GM12878 (cell line): ENCODE measurements at regions not wholly inside any gene's neighbourhood (a gene's known extent, or its start where the extent isn't known, plus 50 kb on each side); places are given as distances from the start of the nearest gene placed in this dataset.

Source experiments
- ATAC-seq: fragments of 200-7000 bp; cut with Tn5 transposase; 3 replicates; pipeline ENCODE4 v1.9.1; 2020; ENCODE audit warnings: mild to moderate bottlenecking, moderate library complexity
- BruUV-seq: library from RNA; stranded (reverse); fragments of 400-500 nt; replicated peaks from 2 replicates; lab custom pipeline; 2021; lab: Mats Ljungman, UMichigan
- CTCF ChIA-PET: fragments of 300-600 bp; sonication (Branson Sonifier 250); formaldehyde crosslinking; extraction: SDS; loops from one replicate; lab custom pipeline; 2021; ENCODE audit warnings: inconsistent platforms; lab: Yijun Ruan, JAX
- POLR2A ChIA-PET: fragments of 350-600 bp; formaldehyde crosslinking; extraction: SDS; loops from one replicate; lab custom pipeline; 2021; ENCODE audit warnings: inconsistent platforms; lab: Charles Lee
- RAD21 ChIA-PET: fragments of 300-600 bp; sonication (Branson Sonifier 250); formaldehyde crosslinking; loops from one replicate; lab custom pipeline; 2023; ENCODE audit warnings: antibody characterized with exemption; ENCODE audit not compliant: unreplicated experiment; lab: Charles Lee
- SMC1A ChIA-PET: fragments of 300-600 bp; sonication (Branson Sonifier 250); formaldehyde crosslinking; loops from one replicate; lab custom pipeline; 2023; ENCODE audit not compliant: unreplicated experiment, uncharacterized antibody; lab: Charles Lee
- DNase-seq: peaks from one replicate; pipeline ENCODE4 v3.0.0-alpha.2; 2011; ENCODE audit warnings: low read depth, low spot score
- FAIRE-seq: peaks from 3 replicates; lab custom pipeline; 2011; peaks lifted over from hg19 to GRCh38; lab: Jason Lieb, UNC
- H2AFZ ChIP-seq: 2 replicates; pipeline ENCODE4 v1.6.0; 2011; ENCODE audit warnings: low read depth, low read length, control low read depth; ENCODE audit not compliant: control insufficient read depth
- H3K27ac ChIP-seq: 2 replicates; pipeline ENCODE4 v1.5.1; 2011; ENCODE audit warnings: control low read depth; ENCODE audit not compliant: control insufficient read depth, insufficient read depth
- H3K27me3 ChIP-seq, 2 experiments: replicated peaks in 1 of 2; 2 replicates each; pipeline versions ENCODE4 v1.6.0 to v1.6.1; 2011; ENCODE audit warnings: low read length in 1 of 2; ENCODE audit not compliant: control insufficient read depth in 2 of 2, insufficient read depth in 2 of 2
- H3K36me3 ChIP-seq, 2 experiments: 2 replicates each; pipeline ENCODE4 v1.5.1; 2011; ENCODE audit warnings: low read length in 1 of 2; ENCODE audit not compliant: control insufficient read depth in 2 of 2, insufficient read depth in 2 of 2
- H3K4me1 ChIP-seq: 2 replicates; pipeline ENCODE4 v1.6.1; 2011; ENCODE audit warnings: mild to moderate bottlenecking, low read length, moderate library complexity, mixed read lengths; ENCODE audit not compliant: control insufficient read depth, insufficient read depth
- H3K4me2 ChIP-seq: 2 replicates; pipeline ENCODE4 v1.6.0; 2011; ENCODE audit warnings: control low read depth; ENCODE audit not compliant: control insufficient read depth, insufficient read depth
- H3K4me3 ChIP-seq: fragments of 200-600 bp; sonication (generic); 2 replicates; pipeline ENCODE4 v1.5.1; 2016
- H3K79me2 ChIP-seq: 2 replicates; pipeline ENCODE4 v1.6.0; 2011; ENCODE audit warnings: low read length; ENCODE audit not compliant: control insufficient read depth, insufficient read depth
- H3K9ac ChIP-seq: 2 replicates; pipeline ENCODE4 v1.8.0; 2011; ENCODE audit warnings: low read length, control low read depth, mixed read lengths; ENCODE audit not compliant: control insufficient read depth, insufficient read depth
- H3K9me3 ChIP-seq: replicated peaks from 3 replicates; pipeline ENCODE4 v1.5.1; 2011; ENCODE audit warnings: mild to moderate bottlenecking, low read length; ENCODE audit not compliant: control insufficient read depth, insufficient read depth
- H4K20me1 ChIP-seq: 2 replicates; pipeline ENCODE4 v1.6.0; 2011; ENCODE audit not compliant: control insufficient read depth, insufficient read depth
- CTCF ChIP-seq, 3 experiments: IDR thresholded peaks in 2 of 3; conservative IDR thresholded peaks in 1 of 3; 2 replicates each; pipeline ENCODE4 v1.5.1; 2011; ENCODE audit warnings: low read depth in 3 of 3, low read length in 3 of 3, mild to moderate bottlenecking in 3 of 3, control low read depth in 2 of 3, moderate library complexity in 2 of 3, inconsistent platforms in 1 of 3, mixed read lengths in 1 of 3; ENCODE audit not compliant: control insufficient read depth in 2 of 3, insufficient read depth in 1 of 3; ENCODE audit errors: extremely low read depth in 1 of 3
- EP300 ChIP-seq, 2 experiments: fragments of 150-350 bp in 1 of 2; IDR thresholded peaks; 2 replicates each; pipeline ENCODE4 v1.6.1; 2011 to 2012; ENCODE audit warnings: low read depth in 2 of 2, low read length in 2 of 2, borderline replicate concordance in 1 of 2, improper control_type of control experiment in 1 of 2, inconsistent platforms in 1 of 2; ENCODE audit not compliant: control insufficient read depth in 1 of 2
- IRF3 ChIP-seq: fragments of 450-650 bp; IDR thresholded peaks from 2 replicates; pipeline ENCODE4 v1.6.1; 2014; ENCODE audit warnings: mild to moderate bottlenecking
- NFXL1 ChIP-seq: fragments of 450-650 bp; IDR thresholded peaks from 2 replicates; pipeline ENCODE4 v1.6.1; 2017; ENCODE audit warnings: antibody characterized with exemption, mild to moderate bottlenecking, borderline replicate concordance
- RELB ChIP-seq: fragments of 450-650 bp; IDR thresholded peaks from 2 replicates; pipeline ENCODE4 v1.6.1; 2017; ENCODE audit warnings: low read depth, mild to moderate bottlenecking, moderate library complexity
- SREBF2 ChIP-seq: IDR thresholded peaks from 2 replicates; pipeline ENCODE4 v1.6.1; 2012; ENCODE audit warnings: mild to moderate bottlenecking, low read length
- WGBS: methylation state at CpG from one replicate; pipeline ENCODE4 v1.1.6; 2016; ENCODE audit warnings: low lambda C conversion rate; ENCODE audit not compliant: insufficient replicate concordance, insufficient coverage; ENCODE audit errors: missing lambda C conversion rate; 5-methylcytosine and 5-hydroxymethylcytosine counted together
- in situ Hi-C: fragments of 300-500 bp; cut with MboI; formaldehyde crosslinking; loops from 9 replicates; pipeline ENCODE4 v1.14.3; 2018; ENCODE audit warnings: mixed read lengths
- intact Hi-C: fragments of 100-400 bp; cut with micrococcal nuclease; formaldehyde crosslinking; loops from one replicate; pipeline ENCODE4 v1.14.2; 2022; ENCODE audit not compliant: unreplicated experiment

GRCh38 chr11:107102692-107103477, 84.6 kb upstream of the GUCY1A2 start:
- SMC1A ChIA-PET, result no interaction called here
- RAD21 ChIA-PET, result no interaction called here
- H4K20me1 ChIP-seq, result no peaks in the 10 kb centered on the region
- POLR2A ChIA-PET, result no interaction called here
- H3K4me2 ChIP-seq, result no peak overlapping the region
- no peak overlapping the region for H3K27ac ChIP-seq
- H3K9ac ChIP-seq, result no peak overlapping the region
- CTCF ChIA-PET, result no interaction called here
- TF ChIP-seq IRF3, result no peak
- peak in 1 of 3 experiments; percentile 10; a peak in 1 of 6 replicates for TF ChIP-seq CTCF (IDR thresholded peaks at IDR 0.05 in 2 of 3, conservative IDR thresholded peaks at IDR 0.05 in 1 of 3; ENCODE audit: control insufficient read depth in 2 of 3, extremely low read depth in 1 of 3, insufficient read depth in 1 of 3, low read depth in 3 of 3, low read length in 3 of 3)
- H3K27me3 ChIP-seq, result no peaks in the 10 kb centered on the region
- no peak for FAIRE-seq
- no peaks in the 10 kb centered on the region for H3K79me2 ChIP-seq
- in situ Hi-C loops, result no loop called here
- H3K36me3 ChIP-seq, result no peaks in the 10 kb centered on the region
- intact Hi-C loops, result no loop called here
- H3K4me1 ChIP-seq, result no peaks in the 10 kb centered on the region
- H3K4me3 ChIP-seq, result no peak overlapping the region
- no peaks in the 10 kb centered on the region for H3K9me3 ChIP-seq
- DNase-seq, result no peak
- WGBS, result 30% methylated on average over 9 of the region's 9 CpGs
- peak; percentile 48 for ATAC-seq
- BruUV-seq, result no TSS peak
- no peak overlapping the region for H2AFZ ChIP-seq

GRCh38 chr11:107092667-107093066, 74.4 kb upstream of the GUCY1A2 start:
- H3K4me2 ChIP-seq, result no peak overlapping the region
- POLR2A ChIA-PET, result no interaction called here
- in situ Hi-C loops (no loop called here), intact Hi-C loops (no loop called here)
- H2AFZ ChIP-seq, result no peak overlapping the region
- no peaks in the 10 kb centered on the region for H3K4me1 ChIP-seq
- H3K27me3 ChIP-seq, result no peaks in the 10 kb centered on the region
- SMC1A ChIA-PET, result no interaction called here
- WGBS, result 17% methylated on average over 3 of the region's 3 CpGs
- ATAC-seq, result no peak
- no peaks in the 10 kb centered on the region for H4K20me1 ChIP-seq
- H3K9me3 ChIP-seq, result no peaks in the 10 kb centered on the region
- FAIRE-seq, result no peak
- no peak for TF ChIP-seq SREBF2
- TF ChIP-seq RELB, result no peak
- TF ChIP-seq EP300 (IDR thresholded peaks at IDR 0.05; ENCODE audit: borderline replicate concordance in 1 of 2, control insufficient read depth in 1 of 2, low read depth in 2 of 2, low read length in 2 of 2), result no peak
- no peak for TF ChIP-seq NFXL1
- RAD21 ChIA-PET, result no interaction called here
- no peak overlapping the region for H3K9ac ChIP-seq
- H3K79me2 ChIP-seq, result no peaks in the 10 kb centered on the region
- no peaks in the 10 kb centered on the region for H3K36me3 ChIP-seq
- CTCF ChIA-PET, result interaction anchor here (0.6 kb wide), 1 partner anchor 31 kb away, joined by 4 read pairs; no protein-coding TSS in a partner anchor
- no peak for DNase-seq
- no peak overlapping the region for H3K27ac ChIP-seq
- no TSS peak for BruUV-seq
- no peak overlapping the region for H3K4me3 ChIP-seq
